Neural progenitor cell (in vitro differentiated cells): ENCODE measurements at regions not wholly inside any gene's neighbourhood (a gene's known extent, or its start where the extent isn't known, plus 50 kb on each side); places are given as distances from the start of the nearest gene placed in this dataset.

ENCODE experiments used
- EZH2 ChIP-seq: fragments of 200-600 bp; sonication (generic); IDR thresholded peaks from 2 replicates; pipeline ENCODE4 v1.6.1; 2017; ENCODE audit warnings: antibody characterized with exemption, mild to moderate bottlenecking, moderate library complexity
- EZH2phosphoT487 ChIP-seq: fragments of 200-600 bp; sonication (generic); IDR thresholded peaks from 2 replicates; pipeline ENCODE4 v1.6.1; 2017; ENCODE audit warnings: antibody characterized with exemption
- TF ChIP-seq, protein P1 (sequence below): fragments of 200-600 bp; sonication (generic); IDR thresholded peaks from 2 replicates; pipeline ENCODE4 v1.5.1; 2017; ENCODE audit warnings: antibody characterized with exemption, mild to moderate bottlenecking

- TF ChIP-seq, protein P1, sequence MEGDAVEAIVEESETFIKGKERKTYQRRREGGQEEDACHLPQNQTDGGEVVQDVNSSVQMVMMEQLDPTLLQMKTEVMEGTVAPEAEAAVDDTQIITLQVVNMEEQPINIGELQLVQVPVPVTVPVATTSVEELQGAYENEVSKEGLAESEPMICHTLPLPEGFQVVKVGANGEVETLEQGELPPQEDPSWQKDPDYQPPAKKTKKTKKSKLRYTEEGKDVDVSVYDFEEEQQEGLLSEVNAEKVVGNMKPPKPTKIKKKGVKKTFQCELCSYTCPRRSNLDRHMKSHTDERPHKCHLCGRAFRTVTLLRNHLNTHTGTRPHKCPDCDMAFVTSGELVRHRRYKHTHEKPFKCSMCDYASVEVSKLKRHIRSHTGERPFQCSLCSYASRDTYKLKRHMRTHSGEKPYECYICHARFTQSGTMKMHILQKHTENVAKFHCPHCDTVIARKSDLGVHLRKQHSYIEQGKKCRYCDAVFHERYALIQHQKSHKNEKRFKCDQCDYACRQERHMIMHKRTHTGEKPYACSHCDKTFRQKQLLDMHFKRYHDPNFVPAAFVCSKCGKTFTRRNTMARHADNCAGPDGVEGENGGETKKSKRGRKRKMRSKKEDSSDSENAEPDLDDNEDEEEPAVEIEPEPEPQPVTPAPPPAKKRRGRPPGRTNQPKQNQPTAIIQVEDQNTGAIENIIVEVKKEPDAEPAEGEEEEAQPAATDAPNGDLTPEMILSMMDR = no peak
- TF ChIP-seq EZH2 (no peak), EZH2phosphoT487 (no peak)
Observed at GRCh38 chr7:34308595-34308994, 349.4 kb upstream of the NPSR1 start.
